Testis (tissue), 2 donors: ENCODE measurements at regions not wholly inside any gene's neighbourhood (a gene's known extent, or its start where the extent isn't known, plus 50 kb on each side); places are given as distances from the start of the nearest gene placed in this dataset.

ENCODE experiments used
- CTCF ChIP-seq, 3 experiments: fragments of 450-650 bp in 2 of 3; fragments of 200-600 bp in 1 of 3; sonication (generic) in 1 of 3; IDR thresholded peaks; one replicate each; pipeline ENCODE4 v1.5.1; 2016 to 2019; ENCODE audit warnings: antibody characterized with exemption in 3 of 3, mild to moderate bottlenecking in 2 of 3, moderate library complexity in 1 of 3
- POLR2A ChIP-seq: fragments of 450-650 bp; IDR thresholded peaks from one replicate; pipeline ENCODE4 v1.6.1; 2017; ENCODE audit warnings: antibody characterized with exemption, mild to moderate bottlenecking, moderate library complexity

- TF ChIP-seq CTCF (IDR thresholded peaks at IDR 0.05): no peak
- TF ChIP-seq POLR2A: no peak
Observed at GRCh38 chr5:2651116-2651515, 100.4 kb downstream of the IRX2 start.
